AG04449 (cell line): ENCODE measurements at regions not wholly inside any gene's neighbourhood (a gene's known extent, or its start where the extent isn't known, plus 50 kb on each side); places are given as distances from the start of the nearest gene placed in this dataset.

Source experiments
- CTCF ChIA-PET: fragments of 350-600 bp; formaldehyde crosslinking; extraction: SDS; loops from one replicate; lab custom pipeline; 2021; ENCODE audit warnings: antibody characterized with exemption; lab: Yijun Ruan, JAX
- POLR2A ChIA-PET: fragments of 400-600, 350-600 bp; formaldehyde crosslinking; extraction: SDS; loops from one replicate; lab custom pipeline; 2020; ENCODE audit warnings: antibody characterized with exemption, inconsistent platforms; lab: Yijun Ruan, JAX
- DNase-seq: peaks from one replicate; pipeline ENCODE4 v3.0.0-alpha.2; 2010; ENCODE audit warnings: low read depth, low spot score
- H3K4me3 ChIP-seq: 2 replicates; pipeline ENCODE4 v1.5.1; 2011; ENCODE audit warnings: low read depth, mild to moderate bottlenecking, control low read depth, low read length
- CTCF ChIP-seq: IDR thresholded peaks from one replicate; pipeline ENCODE4 v1.5.1; 2011; ENCODE audit warnings: mild to moderate bottlenecking, moderate library complexity, low read length, control low read depth, inconsistent platforms; ENCODE audit not compliant: insufficient read depth; ENCODE audit errors: missing control alignments

GRCh38 chr1:11400567-11400966 lies 78.4 kb upstream of the DISP3 start:
- POLR2A ChIA-PET, result no interaction called here
- CTCF ChIA-PET, result no interaction called here
- no peak overlapping the region for H3K4me3 ChIP-seq
- no peak for TF ChIP-seq CTCF
- no peak for DNase-seq

- ChIA-PET CTCF (no interaction called here), POLR2A (no interaction called here)
- no peak for DNase-seq
- no peak overlapping the region for H3K4me3 ChIP-seq
- TF ChIP-seq CTCF, result no peak
Measured at GRCh38 chr1:11406845-11407244, 72.1 kb upstream of the DISP3 start.

- no peak for DNase-seq
- no peak for TF ChIP-seq CTCF
- H3K4me3 ChIP-seq, result no peak overlapping the region
- POLR2A ChIA-PET, result no interaction called here
- CTCF ChIA-PET, result no interaction called here
Measured at GRCh38 chr1:11407301-11407994, 71.5 kb upstream of the DISP3 start.

- POLR2A ChIA-PET, result no interaction called here
- H3K4me3 ChIP-seq, result no peak overlapping the region
- TF ChIP-seq CTCF, result no peak
- no peak for DNase-seq
- CTCF ChIA-PET, result no interaction called here
Measured at GRCh38 chr1:11412141-11412540, 66.8 kb upstream of the DISP3 start.

- no peak for TF ChIP-seq CTCF
- ChIA-PET POLR2A (no interaction called here), CTCF (no interaction called here)
- DNase-seq, result no peak
- no peak overlapping the region for H3K4me3 ChIP-seq
Measured at GRCh38 chr1:11413986-11414391, 65.0 kb upstream of the DISP3 start.

GRCh38 chr1:11414926-11415538 lies 63.9 kb upstream of the DISP3 start:
- CTCF ChIA-PET, result no interaction called here
- no peak for TF ChIP-seq CTCF
- POLR2A ChIA-PET, result interaction anchor here (0.6 kb wide), 1 partner anchor 85 kb away, joined by 3 read pairs; no protein-coding TSS in a partner anchor
- DNase-seq, result no peak
- no peak overlapping the region for H3K4me3 ChIP-seq
